Endothelial cell of umbilical vein (primary cell): ENCODE measurements at regions not wholly inside any gene's neighbourhood (a gene's known extent, or its start where the extent isn't known, plus 50 kb on each side); places are given as distances from the start of the nearest gene placed in this dataset.

Experiments used
- BruUV-seq: library from RNA; stranded (reverse); fragments of 400-500 nt; replicated peaks from 2 replicates; lab custom pipeline; 2021; lab: Mats Ljungman, UMichigan
- CTCF ChIA-PET: fragments of 300-600, 350-600 bp; sonication (Branson Sonifier 250); formaldehyde crosslinking; loops from one replicate; lab custom pipeline; 2021; ENCODE audit warnings: antibody characterized with exemption, inconsistent platforms; lab: Charles Lee
- POLR2A ChIA-PET: fragments of 300-600, 350-600 bp; sonication (Branson Sonifier 250); formaldehyde crosslinking; loops from one replicate; lab custom pipeline; 2021; ENCODE audit warnings: antibody characterized with exemption, inconsistent platforms; lab: Charles Lee
- DNase-seq: peaks from one replicate; pipeline ENCODE4 v3.0.0-alpha.2; 2011; ENCODE audit warnings: low read depth, low spot score
- FAIRE-seq: peaks from 2 replicates; lab custom pipeline; 2011; peaks lifted over from hg19 to GRCh38; lab: Jason Lieb, UNC
- H2AFZ ChIP-seq: 2 replicates; pipeline ENCODE4 v1.6.0; 2012; ENCODE audit warnings: low read depth, low read length, control low read depth, inconsistent platforms
- H3K27ac ChIP-seq: 2 replicates; pipeline ENCODE4 v1.5.1; 2011; ENCODE audit warnings: low read depth, mild to moderate bottlenecking, control low read depth, low read length, moderate library complexity; ENCODE audit not compliant: insufficient read depth
- H3K27me3 ChIP-seq, 2 experiments: 2 replicates each; pipeline versions ENCODE4 v1.6.0 to v1.6.1; 2011; ENCODE audit warnings: low read length in 2 of 2, mixed read lengths in 1 of 2; ENCODE audit not compliant: control insufficient read depth in 2 of 2, insufficient read depth in 2 of 2
- H3K36me3 ChIP-seq, 2 experiments: 2 replicates in 1 of 2; 3 replicates in 1 of 2; pipeline ENCODE4 v1.5.1; 2011; ENCODE audit warnings: low read length in 2 of 2, mild to moderate bottlenecking in 1 of 2, moderate library complexity in 1 of 2; ENCODE audit not compliant: control insufficient read depth in 2 of 2, insufficient read depth in 2 of 2; ENCODE audit errors: extremely low read depth in 1 of 2
- H3K4me1 ChIP-seq: 3 replicates; pipeline ENCODE4 v1.5.1; 2011; ENCODE audit warnings: mild to moderate bottlenecking, low read length; ENCODE audit not compliant: control insufficient read depth, insufficient read depth; ENCODE audit errors: extremely low read depth
- H3K4me2 ChIP-seq: 2 replicates; pipeline ENCODE4 v1.6.1; 2011; ENCODE audit warnings: low read length, control low read depth, mixed read lengths; ENCODE audit not compliant: insufficient read depth
- H3K4me3 ChIP-seq, 3 experiments: fragments of 200-600 bp in 1 of 3; sonication (generic), shearing (Covaris generic) in 1 of 3; replicated peaks in 1 of 3; 2 replicates each; pipeline ENCODE4 v1.5.1; 2011 to 2016; ENCODE audit warnings: control low read depth in 3 of 3, low read length in 3 of 3, mild to moderate bottlenecking in 2 of 3, inconsistent platforms in 1 of 3, low read depth in 1 of 3, moderate library complexity in 1 of 3; ENCODE audit not compliant: insufficient read depth in 1 of 3
- H3K79me2 ChIP-seq: 2 replicates; pipeline ENCODE4 v1.6.0; 2012; ENCODE audit warnings: low read length, inconsistent platforms; ENCODE audit not compliant: control insufficient read depth, insufficient read depth
- H3K9ac ChIP-seq: replicated peaks from 2 replicates; pipeline ENCODE3; 2011; ENCODE audit warnings: low read length, control low read depth; ENCODE audit not compliant: insufficient read depth; ENCODE audit errors: extremely low read depth
- H3K9me1 ChIP-seq: replicated peaks from 3 replicates; pipeline ENCODE4 v1.6.0; 2011; ENCODE audit warnings: mild to moderate bottlenecking, low read length; ENCODE audit not compliant: control insufficient read depth, insufficient read depth; ENCODE audit errors: extremely low read depth
- H3K9me3 ChIP-seq: replicated peaks from 2 replicates; pipeline ENCODE4 v1.5.1; 2012; ENCODE audit warnings: low read length, inconsistent platforms; ENCODE audit not compliant: control insufficient read depth, insufficient read depth
- H4K20me1 ChIP-seq: replicated peaks from 2 replicates; pipeline ENCODE3; 2011; ENCODE audit warnings: mild to moderate bottlenecking, low read length; ENCODE audit not compliant: control insufficient read depth, insufficient read depth; ENCODE audit errors: extremely low read depth
- EZH2 ChIP-seq: IDR thresholded peaks from 2 replicates; pipeline ENCODE4 v1.6.1; 2012; ENCODE audit warnings: borderline replicate concordance, low read depth, mild to moderate bottlenecking, moderate library complexity, low read length, inconsistent platforms; ENCODE audit not compliant: severe bottlenecking
- FOS ChIP-seq: IDR thresholded peaks from 2 replicates; pipeline ENCODE4 v1.6.1; 2011; ENCODE audit warnings: mild to moderate bottlenecking, low read length, moderate library complexity, borderline replicate concordance; ENCODE audit not compliant: insufficient read depth
- GATA2 ChIP-seq: IDR thresholded peaks from 2 replicates; pipeline ENCODE4 v1.7.0; 2011; ENCODE audit warnings: low read depth, mild to moderate bottlenecking, moderate library complexity, mixed read lengths, low read length; ENCODE audit not compliant: insufficient read length, insufficient read depth
- JUN ChIP-seq: IDR thresholded peaks from 2 replicates; pipeline ENCODE4 v1.6.1; 2011; ENCODE audit warnings: borderline replicate concordance, low read depth; ENCODE audit not compliant: insufficient read length, insufficient read depth
- MYC ChIP-seq: IDR thresholded peaks from one replicate; pipeline ENCODE4 v1.6.1; 2011; ENCODE audit warnings: mild to moderate bottlenecking, low read depth, low read length
- POLR2A ChIP-seq: IDR thresholded peaks from 2 replicates; pipeline ENCODE4 v1.6.1; 2012; ENCODE audit warnings: low read depth, mild to moderate bottlenecking, control low read depth, low read length
- dilution Hi-C: fragments of 300-500 bp; cut with MboI; formaldehyde crosslinking; loops from one replicate; pipeline ENCODE4 v1.15.0; 2019; ENCODE audit warnings: low sequenced_read_pairs; ENCODE audit not compliant: extremely low pct_ligation_motif_present
- intact Hi-C: fragments of 100-400 bp; cut with micrococcal nuclease; formaldehyde crosslinking; loops from one replicate; pipeline ENCODE4 v1.10.0; 2022
- TF ChIP-seq, protein P1 (sequence below): IDR thresholded peaks from 2 replicates; pipeline ENCODE4 v1.6.1; 2011; ENCODE audit not compliant: insufficient read depth, insufficient read length

- H3K4me1 ChIP-seq, result peaks cover 10% of the 10 kb centered on the region
- TF ChIP-seq JUN (no peak), MYC (no peak), FOS (no peak), POLR2A (no peak)
- dilution Hi-C loops, result no loop called here
- no peaks in the 10 kb centered on the region for H3K9me3 ChIP-seq
- H3K27ac ChIP-seq, result no peak overlapping the region
- peaks cover 2 to 4% of the 10 kb centered on the region in 2 experiments for H3K27me3 ChIP-seq
- BruUV-seq, result no TSS peak
- no peaks in the 10 kb centered on the region for H3K36me3 ChIP-seq
- no peaks in the 10 kb centered on the region for H3K79me2 ChIP-seq
- H3K4me2 ChIP-seq, result no peak overlapping the region
- intact Hi-C loops, result no loop called here
- FAIRE-seq (no peak), DNase-seq (no peak)
- ChIA-PET CTCF (interaction anchor here (0.7 to 1.0 kb wide), 2 partner anchors 86 to 299 kb away, joined by 3 to 5 read pairs; no protein-coding TSS in a partner anchor), POLR2A (no interaction called here)
- no peaks in the 10 kb centered on the region for H3K9me1 ChIP-seq
- no peak overlapping the region for H3K9ac ChIP-seq
- no peaks in the 10 kb centered on the region for H4K20me1 ChIP-seq
- no peak overlapping the region for H2AFZ ChIP-seq
- H3K4me3 ChIP-seq, result no peak overlapping the region
Measured at GRCh38 chr10:90587561-90587960, 270.3 kb downstream of the HTR7 start.

- TF ChIP-seq, protein P1, sequence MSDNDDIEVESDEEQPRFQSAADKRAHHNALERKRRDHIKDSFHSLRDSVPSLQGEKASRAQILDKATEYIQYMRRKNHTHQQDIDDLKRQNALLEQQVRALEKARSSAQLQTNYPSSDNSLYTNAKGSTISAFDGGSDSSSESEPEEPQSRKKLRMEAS, result no peak
- no peak for TF ChIP-seq EZH2
- TF ChIP-seq JUN, result no peak
- TF ChIP-seq GATA2, result no peak
- TF ChIP-seq FOS, result no peak
- H2AFZ ChIP-seq, result no peak overlapping the region
- H3K27me3 ChIP-seq, result peaks cover 2 to 4% of the 10 kb centered on the region in 2 experiments
- H3K9me3 ChIP-seq, result no peaks in the 10 kb centered on the region
- POLR2A ChIA-PET, result no interaction called here
- H3K9ac ChIP-seq, result no peak overlapping the region
- H4K20me1 ChIP-seq, result no peaks in the 10 kb centered on the region
- peaks cover 10% of the 10 kb centered on the region for H3K4me1 ChIP-seq
- no peaks in the 10 kb centered on the region for H3K36me3 ChIP-seq
- BruUV-seq, result no TSS peak
- H3K27ac ChIP-seq, result no peak overlapping the region
- no peaks in the 10 kb centered on the region for H3K9me1 ChIP-seq
- no peaks in the 10 kb centered on the region for H3K79me2 ChIP-seq
- intact Hi-C loops (no loop called here), dilution Hi-C loops (no loop called here)
- CTCF ChIA-PET, result no interaction called here
- no peak overlapping the region for H3K4me2 ChIP-seq
- H3K4me3 ChIP-seq, result no peak overlapping the region
- DNase-seq, result no peak
- no peak for FAIRE-seq
Measured at GRCh38 chr10:90588222-90588621, 269.6 kb downstream of the HTR7 start.
